ENCODE measurements at regions not wholly inside any gene's neighbourhood (a gene's known extent, or its start where the extent isn't known, plus 50 kb on each side); places are given as distances from the start of the nearest gene placed in this dataset.

DNA sequence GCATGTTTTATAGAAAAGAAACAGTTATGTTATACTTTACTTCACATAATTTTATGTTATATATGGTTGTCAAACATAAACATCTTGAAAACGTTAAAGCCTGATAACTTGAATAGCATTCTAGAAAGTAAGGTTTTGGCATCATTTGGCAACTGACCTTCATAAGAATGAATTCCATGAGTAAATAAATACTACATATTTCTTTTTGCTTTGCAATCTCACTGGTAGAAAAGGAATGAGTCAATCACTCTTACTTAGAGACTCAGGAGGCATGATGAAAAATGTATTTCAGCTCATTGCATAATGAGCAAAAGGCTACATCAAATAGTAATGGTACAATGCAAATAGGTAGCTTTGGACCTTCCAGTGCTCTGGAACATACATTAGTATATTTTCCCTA, 1381.9 kb downstream of the EFNB2 start:
- TF ChIP-seq, protein P1, sequence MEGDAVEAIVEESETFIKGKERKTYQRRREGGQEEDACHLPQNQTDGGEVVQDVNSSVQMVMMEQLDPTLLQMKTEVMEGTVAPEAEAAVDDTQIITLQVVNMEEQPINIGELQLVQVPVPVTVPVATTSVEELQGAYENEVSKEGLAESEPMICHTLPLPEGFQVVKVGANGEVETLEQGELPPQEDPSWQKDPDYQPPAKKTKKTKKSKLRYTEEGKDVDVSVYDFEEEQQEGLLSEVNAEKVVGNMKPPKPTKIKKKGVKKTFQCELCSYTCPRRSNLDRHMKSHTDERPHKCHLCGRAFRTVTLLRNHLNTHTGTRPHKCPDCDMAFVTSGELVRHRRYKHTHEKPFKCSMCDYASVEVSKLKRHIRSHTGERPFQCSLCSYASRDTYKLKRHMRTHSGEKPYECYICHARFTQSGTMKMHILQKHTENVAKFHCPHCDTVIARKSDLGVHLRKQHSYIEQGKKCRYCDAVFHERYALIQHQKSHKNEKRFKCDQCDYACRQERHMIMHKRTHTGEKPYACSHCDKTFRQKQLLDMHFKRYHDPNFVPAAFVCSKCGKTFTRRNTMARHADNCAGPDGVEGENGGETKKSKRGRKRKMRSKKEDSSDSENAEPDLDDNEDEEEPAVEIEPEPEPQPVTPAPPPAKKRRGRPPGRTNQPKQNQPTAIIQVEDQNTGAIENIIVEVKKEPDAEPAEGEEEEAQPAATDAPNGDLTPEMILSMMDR (IDR thresholded peaks at IDR 0.05; ENCODE audit: low read depth, low read length): no peak
- in situ Hi-C loops (cut with HindIII; ENCODE audit: low sequenced_read_pairs): no loop called here
- H3K4me3 ChIP-seq (ENCODE audit: low read depth, low read length): no peak overlapping the region
- no peak for DNase-seq (ENCODE audit: low read depth, low spot score)

DNA sequence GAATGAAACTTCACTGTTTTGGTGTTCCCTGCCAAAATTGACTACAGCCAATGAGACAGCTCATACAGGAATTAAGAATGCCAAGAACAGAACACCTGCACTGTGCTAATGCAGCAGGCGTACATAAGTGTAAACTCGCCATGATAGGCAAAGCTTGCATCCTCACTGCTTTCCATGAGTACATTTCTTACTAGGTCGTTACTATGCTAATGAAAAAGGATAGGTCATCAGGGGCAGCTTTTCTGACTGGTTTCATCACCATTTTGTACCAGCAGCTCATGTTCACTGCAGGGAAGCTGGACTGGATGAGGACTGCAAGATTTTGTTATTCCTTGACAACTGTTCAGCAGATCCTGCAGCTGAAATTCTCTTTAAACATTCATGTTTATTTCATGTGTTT, 1383.8 kb downstream of the EFNB2 start:
- no peak for DNase-seq (ENCODE audit: low read depth, low spot score)
- TF ChIP-seq, protein P1 (IDR thresholded peaks at IDR 0.05; ENCODE audit: low read depth, low read length): no peak
- in situ Hi-C loops (cut with HindIII; ENCODE audit: low sequenced_read_pairs): no loop called here
- H3K4me3 ChIP-seq (ENCODE audit: low read depth, low read length): no peak overlapping the region

DNA sequence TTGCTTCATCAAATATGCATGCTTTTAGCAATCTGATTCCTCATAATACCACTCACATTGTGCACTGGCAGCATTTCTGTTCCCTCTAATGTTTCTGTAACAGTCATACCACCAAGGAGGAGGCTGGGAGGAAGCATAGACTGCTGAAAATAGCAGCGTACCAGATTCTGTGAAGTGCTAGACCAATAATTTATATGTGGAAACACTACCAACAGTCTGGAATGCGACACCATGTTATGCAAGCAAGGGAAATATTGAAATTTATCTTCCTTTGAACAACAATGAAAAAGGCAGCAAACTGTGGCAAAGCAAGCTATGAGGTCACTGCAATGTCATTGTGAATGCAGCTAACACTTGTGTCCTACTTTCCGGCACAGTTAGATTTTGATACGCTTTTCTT, 1388.0 kb downstream of the EFNB2 start:
- TF ChIP-seq, protein P1 (IDR thresholded peaks at IDR 0.05; ENCODE audit: low read depth, low read length): no peak
- no peak overlapping the region for H3K4me3 ChIP-seq (ENCODE audit: low read depth, low read length)
- DNase-seq (ENCODE audit: low read depth, low spot score): no peak
- in situ Hi-C loops (cut with HindIII; ENCODE audit: low sequenced_read_pairs): no loop called here

DNA sequence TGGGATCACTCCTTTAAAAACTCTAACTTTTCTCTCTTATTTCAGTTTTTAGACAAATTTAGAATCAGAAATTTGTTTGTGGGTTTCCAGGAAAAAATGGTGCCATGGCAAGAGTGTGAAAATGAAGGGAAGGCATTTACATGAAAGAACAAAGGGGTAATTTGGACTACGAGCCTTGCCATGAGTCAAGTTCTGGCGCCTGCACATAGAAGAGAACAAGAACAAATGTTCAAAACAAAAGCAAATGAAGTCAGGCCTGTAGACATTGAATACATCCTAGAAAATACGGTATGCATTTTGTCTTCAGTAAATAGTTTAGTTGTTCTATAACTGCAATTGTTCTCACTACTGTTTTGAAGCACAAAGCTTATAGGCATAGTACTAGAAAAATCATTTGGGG, 1390.5 kb downstream of the EFNB2 start:
- in situ Hi-C loops (cut with HindIII; ENCODE audit: low sequenced_read_pairs): no loop called here

DNA sequence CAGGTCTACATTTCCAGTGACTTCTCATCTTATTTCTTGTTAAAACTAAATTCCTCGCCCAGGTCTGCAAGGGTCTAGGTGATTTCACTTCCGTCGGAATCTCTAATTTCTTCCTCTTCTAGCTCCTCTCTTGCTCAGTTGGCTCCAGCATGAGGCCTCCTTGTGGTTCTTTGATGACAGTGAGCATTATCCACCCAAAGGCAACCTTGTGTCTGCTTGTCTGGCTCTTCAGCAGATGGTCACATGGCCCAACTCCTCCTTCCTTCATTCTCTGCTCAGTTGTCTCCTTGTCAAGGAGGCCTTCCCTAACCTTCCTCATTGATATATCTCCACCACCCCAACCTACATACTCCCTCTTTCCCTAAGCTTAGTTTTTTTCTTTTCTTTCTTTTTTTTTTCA, 1391.4 kb downstream of the EFNB2 start:
- no peak overlapping the region for H3K4me3 ChIP-seq (ENCODE audit: low read depth, low read length)
- TF ChIP-seq, protein P1 (IDR thresholded peaks at IDR 0.05; ENCODE audit: low read depth, low read length): no peak
- no peak for DNase-seq (ENCODE audit: low read depth, low spot score)
- in situ Hi-C loops (cut with HindIII; ENCODE audit: low sequenced_read_pairs): no loop called here

More for the DNA sequence above, 1390.5 kb downstream of the EFNB2 start:
- DNase-seq (ENCODE audit: low read depth, low spot score): no peak
- TF ChIP-seq, protein P1 (IDR thresholded peaks at IDR 0.05; ENCODE audit: low read depth, low read length): no peak
- no peak overlapping the region for H3K4me3 ChIP-seq (ENCODE audit: low read depth, low read length)

DNA sequence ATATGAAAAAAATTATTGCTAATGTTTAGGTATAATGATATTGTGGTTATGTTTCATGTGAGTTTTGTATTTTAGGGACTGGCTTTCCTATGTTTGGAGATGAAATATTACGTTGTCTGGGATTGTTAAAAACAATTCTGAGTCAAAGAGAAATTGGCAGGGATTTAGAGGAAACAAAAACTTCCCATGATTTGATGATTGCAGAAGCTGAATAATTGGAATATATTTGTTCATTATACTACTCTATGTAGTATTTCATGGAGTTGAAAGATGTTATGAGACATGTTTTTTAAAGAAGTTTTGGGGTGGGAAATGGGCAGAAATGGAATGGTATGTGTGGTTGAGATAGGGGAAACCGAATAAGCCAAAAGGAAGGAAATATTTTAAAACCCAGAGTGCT, 1392.9 kb downstream of the EFNB2 start:
- H3K4me3 ChIP-seq (ENCODE audit: low read depth, low read length): no peak overlapping the region
- in situ Hi-C loops (cut with HindIII; ENCODE audit: low sequenced_read_pairs): no loop called here
- DNase-seq (ENCODE audit: low read depth, low spot score): no peak
- TF ChIP-seq, protein P1 (IDR thresholded peaks at IDR 0.05; ENCODE audit: low read depth, low read length): no peak

Data from astrocyte of the spinal cord (primary cell).